HUES64 (cell line): ENCODE measurements at regions not wholly inside any gene's neighbourhood (a gene's known extent, or its start where the extent isn't known, plus 50 kb on each side); places are given as distances from the start of the nearest gene placed in this dataset.

Source experiments
- H3K27ac ChIP-seq: 2 replicates; pipeline ENCODE4 v1.7.0; 2013; ENCODE audit warnings: low read depth, low read length, inconsistent platforms
- H3K27me3 ChIP-seq: 2 replicates; pipeline ENCODE4 v1.6.1; 2013; ENCODE audit warnings: mild to moderate bottlenecking, low read length; ENCODE audit not compliant: insufficient read depth
- H3K36me3 ChIP-seq: 2 replicates; pipeline ENCODE4 v1.6.1; 2013; ENCODE audit warnings: mild to moderate bottlenecking, low read length; ENCODE audit not compliant: insufficient read depth
- H3K4me1 ChIP-seq: 2 replicates; pipeline ENCODE4 v1.6.1; 2013; ENCODE audit warnings: mild to moderate bottlenecking, low read length, moderate library complexity; ENCODE audit not compliant: insufficient read depth
- H3K4me3 ChIP-seq: 2 replicates; pipeline ENCODE4 v1.5.1; 2013; ENCODE audit warnings: mild to moderate bottlenecking, low read length, moderate library complexity
- H3K9ac ChIP-seq: 2 replicates; pipeline ENCODE4 v1.6.1; 2013; ENCODE audit warnings: mild to moderate bottlenecking, low read depth, low read length
- H3K9me3 ChIP-seq: 2 replicates; pipeline ENCODE4 v1.6.1; 2013; ENCODE audit warnings: low read depth, low read length; ENCODE audit not compliant: insufficient read depth
- WGBS: fragments of 150-250, 120-280 bp; methylation state at CpG from one replicate; pipeline ENCODE4 v1.1.7; 2013; ENCODE audit warnings: missing lambda C conversion rate; 5-methylcytosine and 5-hydroxymethylcytosine counted together

DNA sequence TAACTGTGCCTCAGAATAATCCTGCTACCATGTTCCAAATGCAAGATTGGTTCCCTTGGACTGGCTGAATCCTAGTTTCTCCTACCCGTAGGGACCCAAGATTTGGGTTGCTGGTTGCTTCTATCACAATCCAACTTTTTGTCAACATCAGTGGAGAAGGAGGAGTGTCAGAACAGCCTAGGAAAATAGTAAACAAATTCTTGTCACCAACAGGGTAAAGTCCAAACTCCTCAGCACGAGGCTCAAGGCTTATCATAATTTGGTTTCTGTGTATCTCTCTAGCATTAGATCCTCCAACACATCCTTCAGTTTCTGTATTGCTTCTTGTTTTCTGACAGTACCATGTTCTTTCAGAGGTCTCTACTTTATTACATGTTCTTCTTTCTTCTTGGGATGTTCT, 370.2 kb upstream of the DAB1 start:
- H3K9ac ChIP-seq: no peak overlapping the region
- 90% methylated on average over 2 of the region's 2 CpGs for WGBS
- H3K4me1 ChIP-seq: peaks cover 23% of the 10 kb centered on the region
- no peaks in the 10 kb centered on the region for H3K36me3 ChIP-seq
- H3K27ac ChIP-seq: no peak overlapping the region
- no peak overlapping the region for H3K4me3 ChIP-seq
- H3K9me3 ChIP-seq: no peaks in the 10 kb centered on the region
- no peaks in the 10 kb centered on the region for H3K27me3 ChIP-seq

DNA sequence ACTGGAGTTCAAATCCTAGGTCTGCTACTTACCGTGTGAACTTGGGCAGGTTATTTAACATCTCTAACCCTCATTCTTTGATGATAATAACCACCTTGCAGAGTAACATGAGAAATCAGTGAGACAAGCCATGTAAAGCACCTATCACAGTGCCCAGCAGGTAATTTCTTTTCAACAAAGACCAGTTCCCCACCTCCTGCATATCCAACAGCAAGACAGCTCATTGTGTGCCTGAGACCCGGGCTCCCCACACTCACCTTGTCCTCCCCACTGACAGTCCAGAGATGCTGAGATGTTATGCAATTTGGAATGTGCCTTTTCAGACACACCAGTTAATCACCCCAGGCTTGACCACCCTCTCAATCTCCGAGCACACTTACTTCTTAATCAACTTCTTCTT, 367.6 kb upstream of the DAB1 start:
- Histone ChIP-seq H3K9ac (no peak overlapping the region), H3K4me3 (no peak overlapping the region), H3K27me3 (no peaks in the 10 kb centered on the region), H3K36me3 (no peaks in the 10 kb centered on the region), H3K27ac (no peak overlapping the region), H3K9me3 (no peaks in the 10 kb centered on the region), H3K4me1 (peaks cover 8% of the 10 kb centered on the region)
- 82% methylated on average over 3 of the region's 3 CpGs for WGBS

DNA sequence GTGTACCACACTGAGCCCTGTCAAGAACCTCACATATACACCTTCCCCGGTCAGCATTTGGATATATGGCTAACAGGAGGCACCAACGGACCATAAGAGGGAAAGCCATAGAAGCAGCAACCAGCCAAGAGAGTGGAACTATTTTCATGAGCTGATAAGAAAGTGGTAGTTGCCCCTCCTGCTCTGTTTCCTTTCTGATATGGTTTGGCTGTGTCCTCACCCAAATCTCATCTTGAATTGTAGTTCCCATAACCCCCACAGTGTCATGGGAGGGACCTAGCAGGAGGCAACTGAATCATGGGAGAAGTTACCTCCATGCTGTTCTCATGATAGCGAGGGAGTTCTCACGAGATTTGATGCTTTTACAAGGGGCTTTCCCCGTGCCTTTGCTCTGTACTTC, 366.1 kb upstream of the DAB1 start:
- H3K27ac ChIP-seq: no peak overlapping the region
- no peak overlapping the region for H3K9ac ChIP-seq
- H3K4me3 ChIP-seq: no peak overlapping the region
- WGBS: 94% methylated on average over 5 of the region's 5 CpGs
- no peaks in the 10 kb centered on the region for H3K36me3 ChIP-seq
- H3K9me3 ChIP-seq: no peaks in the 10 kb centered on the region
- H3K27me3 ChIP-seq: no peaks in the 10 kb centered on the region
- H3K4me1 ChIP-seq: peaks cover 6% of the 10 kb centered on the region; the same call in 1 of the 2 replicates

DNA sequence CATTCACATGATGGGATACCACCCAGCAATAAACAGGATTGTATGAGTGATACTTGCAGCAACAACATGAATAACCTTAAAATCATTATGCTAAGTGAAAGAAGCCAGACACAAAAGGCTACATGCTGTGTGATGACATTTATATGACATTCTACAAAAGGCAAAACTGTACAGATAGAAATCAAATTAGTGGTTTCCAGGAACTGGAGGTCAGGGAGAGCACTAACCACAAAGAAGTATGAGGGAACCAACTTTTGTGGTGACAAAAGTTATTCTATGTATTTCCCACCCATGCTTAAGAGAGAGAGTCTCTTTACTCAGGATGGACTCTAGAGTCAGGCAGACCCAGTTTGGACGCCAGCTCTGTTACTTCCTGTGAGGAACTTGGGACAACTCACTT, 364.5 kb upstream of the DAB1 start:
- WGBS: 83% methylated on average over 1 of the region's 1 CpG
- H3K27me3 ChIP-seq: no peaks in the 10 kb centered on the region
- no peak overlapping the region for H3K27ac ChIP-seq
- no peaks in the 10 kb centered on the region for H3K9me3 ChIP-seq
- no peak overlapping the region for H3K9ac ChIP-seq
- no peaks in the 10 kb centered on the region for H3K36me3 ChIP-seq
- peaks cover 9% of the 10 kb centered on the region; the same call in 1 of the 2 replicates for H3K4me1 ChIP-seq
- H3K4me3 ChIP-seq: no peak overlapping the region

DNA sequence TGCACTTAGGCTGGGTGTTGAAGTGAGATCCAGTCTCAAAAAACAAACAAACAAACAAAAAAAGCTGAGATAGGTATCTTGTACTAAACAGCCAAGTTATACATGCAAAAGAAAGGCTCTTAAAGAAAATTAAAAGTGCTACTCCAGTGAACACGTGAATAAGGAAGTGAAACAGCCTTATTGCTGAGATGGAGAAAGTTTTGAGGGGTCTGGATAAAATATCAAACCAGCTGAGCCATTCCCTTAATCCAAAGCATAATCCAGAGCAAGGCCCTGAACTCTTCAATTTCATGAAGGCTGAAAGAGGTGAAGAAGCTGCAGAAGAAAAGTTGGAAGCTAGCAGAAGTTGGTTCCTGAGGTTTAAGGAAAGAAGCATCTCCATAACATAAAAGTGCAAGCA, 360.5 kb upstream of the DAB1 start:
- no peaks in the 10 kb centered on the region for H3K36me3 ChIP-seq
- no peak overlapping the region for H3K9ac ChIP-seq
- H3K27ac ChIP-seq: no peak overlapping the region
- no peaks in the 10 kb centered on the region for H3K9me3 ChIP-seq
- WGBS: 100% methylated on average over 1 of the region's 1 CpG
- H3K27me3 ChIP-seq: no peaks in the 10 kb centered on the region
- H3K4me1 ChIP-seq: 0 out of 2 replicates have a peak, but pooled peaks cover 3% of the 10 kb centered on the region
- no peak overlapping the region for H3K4me3 ChIP-seq

DNA sequence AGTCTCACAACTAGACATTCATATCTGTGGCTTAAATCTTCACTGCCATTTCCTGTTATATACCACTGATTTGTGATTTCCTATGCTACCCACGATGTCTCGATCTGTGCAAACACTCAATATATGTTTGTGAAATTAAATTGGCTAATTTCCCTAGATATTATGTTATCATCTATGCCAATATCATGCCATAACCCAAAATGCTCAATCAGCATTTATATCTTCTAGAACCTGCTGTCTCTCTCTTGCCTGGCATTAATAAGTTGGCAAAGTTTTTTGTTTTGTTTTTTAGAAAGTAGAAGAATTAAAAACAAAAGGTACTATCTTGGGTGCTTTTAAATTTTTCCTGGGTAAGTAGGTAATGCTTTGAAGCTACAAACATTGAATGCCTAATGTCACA, 358.5 kb upstream of the DAB1 start:
- no peak overlapping the region for H3K9ac ChIP-seq
- no peaks in the 10 kb centered on the region for H3K27me3 ChIP-seq
- 100% methylated on average over 1 of the region's 2 CpGs for WGBS
- H3K27ac ChIP-seq: no peak overlapping the region
- no peaks in the 10 kb centered on the region for H3K36me3 ChIP-seq
- 0 out of 2 replicates have a peak, but pooled peaks cover 3% of the 10 kb centered on the region for H3K4me1 ChIP-seq
- H3K4me3 ChIP-seq: no peak overlapping the region
- no peaks in the 10 kb centered on the region for H3K9me3 ChIP-seq

DNA sequence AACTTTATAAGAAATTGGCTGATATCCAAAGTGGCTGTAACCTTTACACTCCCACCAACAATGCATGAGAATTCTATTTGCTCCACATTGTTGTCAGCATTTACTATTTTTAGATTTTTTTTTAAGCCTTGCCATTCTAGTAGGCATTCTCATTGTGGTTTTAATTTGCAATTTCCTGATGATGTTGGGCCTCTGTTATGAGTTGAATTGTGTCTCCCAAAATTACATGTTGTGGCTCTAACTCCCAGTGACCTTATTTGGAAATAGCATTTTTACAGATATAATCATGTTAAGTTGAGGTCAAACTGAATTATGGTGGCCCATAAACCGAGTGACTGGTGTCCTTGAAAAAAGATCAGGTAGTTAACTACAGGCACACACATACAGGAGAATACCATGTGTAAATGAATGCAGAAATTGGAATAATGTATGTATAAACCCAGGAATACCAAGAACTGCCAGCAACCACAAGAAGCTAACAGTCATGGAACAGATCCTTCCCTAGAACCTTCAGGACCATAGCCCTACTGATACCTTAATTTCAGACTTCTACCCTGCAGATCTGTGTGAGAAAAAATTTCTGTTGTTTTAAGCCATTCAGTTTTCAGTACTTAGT, 348.8 kb upstream of the DAB1 start:
- 89% methylated on average over 1 of the region's 1 CpG for WGBS

DNA sequence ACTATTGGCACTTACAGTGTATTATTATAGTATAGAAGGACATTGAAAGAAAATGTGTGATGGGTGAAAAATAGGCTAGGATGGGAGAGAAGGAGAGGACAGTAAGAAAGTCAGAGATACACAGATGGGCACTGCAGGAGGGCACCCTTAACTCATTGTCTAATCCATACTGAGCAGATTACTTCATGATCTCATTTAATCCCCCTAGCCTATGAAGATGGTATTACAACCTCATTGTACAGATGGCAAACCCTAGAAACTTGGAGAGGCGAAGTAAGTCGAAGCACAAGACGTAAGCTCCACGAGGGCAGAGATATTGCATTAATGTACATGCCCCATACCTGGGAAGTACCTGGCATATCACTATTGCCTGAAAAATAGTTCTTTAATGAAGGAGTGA, 346.9 kb upstream of the DAB1 start:
- Histone ChIP-seq H3K4me3 (no peak overlapping the region), H3K9me3 (no peaks in the 10 kb centered on the region), H3K9ac (no peak overlapping the region), H3K36me3 (no peaks in the 10 kb centered on the region), H3K4me1 (peaks cover 3% of the 10 kb centered on the region; the same call in 1 of the 2 replicates), H3K27me3 (no peaks in the 10 kb centered on the region), H3K27ac (no peak overlapping the region)
- 88% methylated on average over 4 of the region's 4 CpGs for WGBS

More for the DNA sequence above, 348.8 kb upstream of the DAB1 start:
- no peaks in the 10 kb centered on the region for H3K27me3 ChIP-seq
- no peaks in the 10 kb centered on the region for H3K4me1 ChIP-seq
- H3K9ac ChIP-seq: no peak overlapping the region
- no peak overlapping the region for H3K27ac ChIP-seq
- no peak overlapping the region for H3K4me3 ChIP-seq
- H3K9me3 ChIP-seq: no peaks in the 10 kb centered on the region
- H3K36me3 ChIP-seq: no peaks in the 10 kb centered on the region

DNA sequence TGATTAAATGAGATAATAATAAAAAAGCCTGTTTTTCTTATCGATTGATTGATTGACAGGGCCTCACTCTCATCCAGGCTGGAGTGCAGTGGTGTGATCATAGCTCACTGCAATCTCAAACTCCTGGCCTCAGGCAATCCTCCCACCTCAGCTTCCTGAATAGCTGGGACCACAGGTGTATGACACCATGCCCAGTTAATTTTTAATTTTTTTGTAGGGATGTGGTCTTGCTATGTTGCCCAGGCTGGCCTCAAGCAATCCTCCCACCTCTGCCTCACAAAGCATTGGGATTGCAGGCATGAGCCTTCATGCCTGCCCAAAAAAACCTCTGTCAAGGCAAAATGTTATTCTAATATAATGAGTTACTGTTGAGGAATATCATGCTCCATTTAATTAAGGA, 346.4 kb upstream of the DAB1 start:
- 91% methylated on average over 1 of the region's 1 CpG for WGBS
- no peaks in the 10 kb centered on the region for H3K9me3 ChIP-seq
- H3K4me1 ChIP-seq: peaks cover 3% of the 10 kb centered on the region; the same call in 1 of the 2 replicates
- no peaks in the 10 kb centered on the region for H3K36me3 ChIP-seq
- no peak overlapping the region for H3K4me3 ChIP-seq
- H3K27me3 ChIP-seq: no peaks in the 10 kb centered on the region
- no peak overlapping the region for H3K9ac ChIP-seq
- H3K27ac ChIP-seq: no peak overlapping the region

DNA sequence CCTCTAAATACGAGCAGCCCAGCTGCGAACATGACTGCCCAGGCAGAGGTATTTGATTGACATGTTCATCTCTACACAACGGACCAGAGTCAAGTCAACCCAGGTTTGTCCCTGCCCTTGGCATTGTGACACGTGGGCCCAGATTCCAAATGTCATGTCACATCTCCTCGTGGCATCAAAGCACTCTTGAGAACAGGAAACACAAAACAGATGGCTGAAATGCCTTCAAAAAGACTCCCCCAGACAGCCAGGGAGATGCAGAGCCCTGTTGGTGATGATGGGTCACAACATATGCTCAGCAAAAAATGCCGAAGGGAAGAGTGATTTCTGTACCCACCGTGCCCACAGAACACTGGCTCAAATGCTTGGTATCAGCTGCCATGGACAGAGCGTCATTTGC, 337.8 kb upstream of the DAB1 start:
- WGBS: 88% methylated on average over 8 of the region's 8 CpGs
- H3K36me3 ChIP-seq: no peaks in the 10 kb centered on the region

DNA sequence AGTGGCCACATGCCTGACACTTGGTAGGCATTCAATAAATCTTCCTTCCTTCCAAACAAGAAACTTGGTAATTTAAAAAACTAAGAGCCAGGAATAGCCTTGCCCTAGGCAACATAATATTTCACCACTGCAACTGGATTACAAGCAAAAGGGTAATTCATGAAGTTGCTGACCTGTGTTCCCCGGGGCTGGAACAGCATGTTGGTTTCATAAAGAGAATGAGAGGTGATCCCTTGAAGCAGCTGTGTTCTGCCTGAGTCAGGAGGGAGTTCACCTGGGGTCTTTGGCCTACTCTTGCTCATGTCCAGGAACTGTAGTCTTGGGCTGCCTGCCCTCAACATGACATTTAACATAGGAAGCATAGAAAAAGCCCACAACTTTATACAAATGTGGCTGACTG, 329.0 kb upstream of the DAB1 start:
- no peaks in the 10 kb centered on the region for H3K9me3 ChIP-seq
- no peak overlapping the region for H3K27ac ChIP-seq
- H3K9ac ChIP-seq: no peak overlapping the region
- H3K36me3 ChIP-seq: no peaks in the 10 kb centered on the region
- H3K4me1 ChIP-seq: no peaks in the 10 kb centered on the region; the same call in 1 of the 2 replicates
- no peaks in the 10 kb centered on the region for H3K27me3 ChIP-seq
- 93% methylated on average over 1 of the region's 1 CpG for WGBS
- H3K4me3 ChIP-seq: no peak overlapping the region

More for the DNA sequence above, 337.8 kb upstream of the DAB1 start:
- Histone ChIP-seq H3K27ac (no peak overlapping the region), H3K27me3 (no peaks in the 10 kb centered on the region), H3K4me1 (no peaks in the 10 kb centered on the region), H3K9ac (no peak overlapping the region), H3K4me3 (no peak overlapping the region), H3K9me3 (no peaks in the 10 kb centered on the region)

DNA sequence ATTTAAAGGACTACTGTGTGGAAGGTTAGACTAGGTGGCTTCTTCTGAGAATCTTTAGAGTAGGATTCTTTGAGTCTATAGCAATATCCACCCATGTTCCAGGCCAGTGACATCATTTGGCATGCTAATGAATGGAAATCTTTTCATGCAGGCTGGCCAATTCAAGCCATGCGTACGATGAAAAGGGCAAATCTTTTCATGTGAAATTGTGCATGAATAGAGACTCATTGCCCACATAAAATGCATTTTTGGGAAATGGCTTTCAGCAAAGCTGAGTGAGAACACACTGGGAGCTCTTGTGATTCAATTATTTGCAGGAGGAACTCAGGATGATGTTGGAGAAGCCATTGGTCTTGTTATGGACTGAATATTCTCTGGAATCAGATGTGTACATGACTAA, 324.9 kb upstream of the DAB1 start:
- WGBS: 92% methylated on average over 2 of the region's 2 CpGs
- H3K36me3 ChIP-seq: no peaks in the 10 kb centered on the region
- H3K27ac ChIP-seq: no peak overlapping the region
- no peaks in the 10 kb centered on the region for H3K27me3 ChIP-seq
- H3K9ac ChIP-seq: no peak overlapping the region
- H3K4me1 ChIP-seq: no peaks in the 10 kb centered on the region
- no peak overlapping the region for H3K4me3 ChIP-seq
- no peaks in the 10 kb centered on the region for H3K9me3 ChIP-seq
